Neural progenitor cell (in vitro differentiated cells): ENCODE measurements at regions not wholly inside any gene's neighbourhood (a gene's known extent, or its start where the extent isn't known, plus 50 kb on each side); places are given as distances from the start of the nearest gene placed in this dataset.

ENCODE experiments used
- CTCF ChIP-seq: fragments of 200-600 bp; sonication (generic); IDR thresholded peaks from 2 replicates; pipeline ENCODE4 v1.5.1; 2017; ENCODE audit warnings: antibody characterized with exemption, mild to moderate bottlenecking
- EZH2phosphoT487 ChIP-seq: fragments of 200-600 bp; sonication (generic); IDR thresholded peaks from 2 replicates; pipeline ENCODE4 v1.6.1; 2017; ENCODE audit warnings: antibody characterized with exemption

GRCh38 chr2:228408529-228409227 is 227.2 kb upstream of the SPHKAP start:
- TF ChIP-seq EZH2phosphoT487, result no peak
- TF ChIP-seq CTCF, result no peak
